Kidney (tissue), 13 donors: ENCODE measurements at regions not wholly inside any gene's neighbourhood (a gene's known extent, or its start where the extent isn't known, plus 50 kb on each side); places are given as distances from the start of the nearest gene placed in this dataset.

Experiments
- DNase-seq, 5 donors: peaks; one replicate each; pipeline ENCODE4 v3.0.0-alpha.2; 2013 to 2020
- FAIRE-seq: peaks from 2 replicates; lab custom pipeline; 2012; peaks lifted over from hg19 to GRCh38; lab: Jason Lieb, UNC
- H3K27ac ChIP-seq, 2 donors: one replicate each; pipeline ENCODE4 v1.7.0; 2013; ENCODE audit warnings: low read depth in 2 of 2, low read length in 2 of 2, inconsistent platforms in 1 of 2
- H3K27me3 ChIP-seq: one replicate; pipeline ENCODE4 v1.7.1; 2013; ENCODE audit warnings: low read length, inconsistent platforms; ENCODE audit not compliant: control insufficient read depth, insufficient read depth
- H3K36me3 ChIP-seq, 3 donors: one replicate each; pipeline versions ENCODE4 v1.7.0 to v1.7.1; 2013; ENCODE audit warnings: low read length in 3 of 3, control low read depth in 1 of 3, inconsistent platforms in 1 of 3; ENCODE audit not compliant: insufficient read depth in 3 of 3, control insufficient read depth in 2 of 3
- H3K4me1 ChIP-seq, 3 donors: one replicate each; pipeline versions ENCODE4 v1.7.0 to v1.7.1; 2013; ENCODE audit warnings: low read length in 3 of 3, inconsistent platforms in 1 of 3, low read depth in 1 of 3; ENCODE audit not compliant: control insufficient read depth in 2 of 3, insufficient read depth in 2 of 3
- H3K4me3 ChIP-seq, 3 donors: one replicate each; pipeline versions ENCODE4 v1.7.0 to v1.8.1; 2013; ENCODE audit warnings: low read length in 3 of 3, control low read depth in 1 of 3, inconsistent platforms in 1 of 3
- H3K9ac ChIP-seq, 3 donors: one replicate each; pipeline versions ENCODE4 v1.7.0 to v1.7.1; 2013; ENCODE audit warnings: low read length in 3 of 3, control low read depth in 1 of 3, inconsistent platforms in 1 of 3
- H3K9me3 ChIP-seq, 3 donors: one replicate each; pipeline versions ENCODE4 v1.7.0 to v1.7.1; 2013; ENCODE audit warnings: low read length in 3 of 3, control low read depth in 1 of 3, inconsistent platforms in 1 of 3; ENCODE audit not compliant: control insufficient read depth in 2 of 3, insufficient read depth in 1 of 3
- CTCF ChIP-seq: IDR thresholded peaks from 3 replicates; pipeline ENCODE4 v1.5.1; 2012; ENCODE audit warnings: mild to moderate bottlenecking, moderate library complexity, borderline replicate concordance; ENCODE audit not compliant: insufficient read depth; ENCODE audit errors: extremely low read depth
- intact Hi-C: fragments of 100-400 bp; cut with DNase I; formaldehyde crosslinking; loops from one replicate; pipeline ENCODE4 v1.11.1; 2022
- donor health status: control.
- donor health status: control.
- donor health status: control.
- donor health status: control.
- donor health status: control.
- donor health status: DM: yes; HTN: yes; CAD: no.
- donor health status: Normal renal cell carcinoma (clear cell type).

GRCh38 chr4:44025376-44026020, 423.1 kb downstream of the KCTD8 start:
- TF ChIP-seq CTCF = no peak
- DNase-seq (no peak), FAIRE-seq (no peak)
- H3K9me3 ChIP-seq = no peaks in the 10 kb centered on the region
- H3K4me1 ChIP-seq = no peaks in the 10 kb centered on the region
- intact Hi-C loops = no loop called here
- H3K27me3 ChIP-seq = no peaks in the 10 kb centered on the region
- H3K4me3 ChIP-seq = no peak overlapping the region
- H3K9ac ChIP-seq = no peak overlapping the region
- no peak overlapping the region for H3K27ac ChIP-seq
- H3K36me3 ChIP-seq = no peaks in the 10 kb centered on the region

GRCh38 chr4:44038811-44039210, 409.8 kb downstream of the KCTD8 start:
- no peak overlapping the region for H3K9ac ChIP-seq
- DNase-seq (no peak), FAIRE-seq (no peak)
- TF ChIP-seq CTCF = no peak
- no peaks in the 10 kb centered on the region for H3K36me3 ChIP-seq
- H3K27ac ChIP-seq = no peak overlapping the region
- H3K27me3 ChIP-seq = no peaks in the 10 kb centered on the region
- no peaks in the 10 kb centered on the region for H3K4me1 ChIP-seq
- no peak overlapping the region for H3K4me3 ChIP-seq
- no peaks in the 10 kb centered on the region for H3K9me3 ChIP-seq
- intact Hi-C loops = no loop called here

GRCh38 chr4:44046491-44046890, 402.1 kb downstream of the KCTD8 start:
- DNase-seq (no peak), FAIRE-seq (no peak)
- H3K27ac ChIP-seq = no peak overlapping the region
- no peaks in the 10 kb centered on the region for H3K36me3 ChIP-seq
- no peaks in the 10 kb centered on the region for H3K9me3 ChIP-seq
- H3K27me3 ChIP-seq = no peaks in the 10 kb centered on the region
- intact Hi-C loops = no loop called here
- TF ChIP-seq CTCF = no peak
- H3K4me1 ChIP-seq = no peaks in the 10 kb centered on the region
- no peak overlapping the region for H3K4me3 ChIP-seq
- H3K9ac ChIP-seq = no peak overlapping the region

- no peak for DNase-seq
- Histone ChIP-seq H3K27ac (no peak overlapping the region), H3K4me3 (no peak overlapping the region), H3K27me3 (no peaks in the 10 kb centered on the region), H3K9ac (no peak overlapping the region), H3K36me3 (no peaks in the 10 kb centered on the region), H3K9me3 (no peaks in the 10 kb centered on the region), H3K4me1 (no peaks in the 10 kb centered on the region)
- intact Hi-C loops = no loop called here
- FAIRE-seq = no peak
- TF ChIP-seq CTCF = no peak
Observed at GRCh38 chr4:44056721-44057151, 391.9 kb downstream of the KCTD8 start.
